ENCODE measurements at regions not wholly inside any gene's neighbourhood (a gene's known extent, or its start where the extent isn't known, plus 50 kb on each side); places are given as distances from the start of the nearest gene placed in this dataset.

GRCh38 chr9:102461156-102461819 is 533.8 kb upstream of the CYLC2 start:
- H3K36me3 ChIP-seq (replicated peaks in 1 of 2; ENCODE audit: control extremely low read depth in 1 of 2, control insufficient read depth in 1 of 2, extremely low read depth in 1 of 2, insufficient read depth in 2 of 2, low read length in 1 of 2): no peaks in the 10 kb centered on the region
- H3K9me3 Mint-ChIP-seq (ENCODE audit: insufficient read depth): peaks cover 5% of the 10 kb centered on the region
- no peak overlapping the region for H3K9ac ChIP-seq (ENCODE audit: low read length)
- WGBS (ENCODE audit: insufficient coverage): 70% methylated on average over 2 of the region's 2 CpGs
- H3K9me3 ChIP-seq (ENCODE audit: control extremely low read depth in 1 of 3, control insufficient read depth in 2 of 3, insufficient read depth in 1 of 3, low read length in 2 of 3): no peaks in the 10 kb centered on the region
- TF ChIP-seq EZH2 (IDR thresholded peaks at IDR 0.05; ENCODE audit: borderline replicate concordance, insufficient read depth, low read depth, low read length, poor library complexity, severe bottlenecking): no peak
- TF ChIP-seq CTCF (IDR thresholded peaks at IDR 0.05): no peak
- ATAC-seq (ENCODE audit: low read depth): no peak
- no peaks in the 10 kb centered on the region for H3K4me1 ChIP-seq (ENCODE audit: control insufficient read depth in 2 of 2, insufficient read depth in 2 of 2, low read length in 2 of 2)
- H2AFZ ChIP-seq (ENCODE audit: insufficient read depth, low read depth, low read length, poor library complexity, severe bottlenecking): no peak overlapping the region
- no peak overlapping the region for H3K4me3 Mint-ChIP-seq
- no peaks in the 10 kb centered on the region for H3K4me1 Mint-ChIP-seq
- no peaks in the 10 kb centered on the region for H3K79me2 ChIP-seq (ENCODE audit: control insufficient read depth, insufficient read depth, low read length)
- ChIA-PET POLR2A (no interaction called here), CTCF (no interaction called here)
- no peak overlapping the region for H3K27ac Mint-ChIP-seq
- H4K20me1 ChIP-seq (ENCODE audit: control insufficient read depth, insufficient read depth, low read length, poor library complexity, severe bottlenecking): no peaks in the 10 kb centered on the region
- H3K27me3 Mint-ChIP-seq: no peaks in the 10 kb centered on the region
- H3K4me3 ChIP-seq (ENCODE audit: control extremely low read depth in 1 of 5, extremely low read depth in 1 of 5, insufficient read depth in 1 of 5, low read depth in 2 of 5, low read length in 4 of 5): no peak overlapping the region
- no peak overlapping the region for H3K4me2 ChIP-seq (replicated peaks; ENCODE audit: low read depth, low read length, poor library complexity, severe bottlenecking)
- DNase-seq: no peak
- H3K27me3 ChIP-seq (replicated peaks in 1 of 4; ENCODE audit: control extremely low read depth in 1 of 4, control insufficient read depth in 3 of 4, insufficient read depth in 4 of 4, low read length in 3 of 4): no peaks in the 10 kb centered on the region
- intact Hi-C loops (cut with micrococcal nuclease): no loop called here
- no peak overlapping the region for H3K27ac ChIP-seq (ENCODE audit: low read length in 2 of 2)

DNA sequence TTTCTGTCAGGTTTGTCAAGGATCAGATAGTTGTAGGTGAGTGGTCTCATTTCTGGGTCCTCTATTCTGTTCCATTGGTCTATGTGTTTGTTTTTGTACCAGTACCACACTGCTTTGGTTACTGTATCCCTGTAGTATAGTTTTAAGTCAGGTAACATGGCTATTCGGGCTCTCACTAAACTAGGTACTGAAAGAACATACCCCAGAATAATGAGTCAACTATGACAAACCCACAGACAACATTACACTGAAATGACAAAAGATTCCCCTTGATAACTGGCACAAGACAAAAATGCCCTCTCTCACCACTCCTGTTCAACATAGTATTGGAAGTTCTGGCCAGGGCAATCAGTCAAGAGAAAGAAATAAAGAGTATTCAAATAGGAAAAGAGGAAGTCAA is 535.3 kb upstream of the CYLC2 start:
- Histone ChIP-seq H3K9ac (ENCODE audit: low read length) (no peak overlapping the region), H3K36me3 (replicated peaks in 1 of 2; ENCODE audit: control extremely low read depth in 1 of 2, control insufficient read depth in 1 of 2, extremely low read depth in 1 of 2, insufficient read depth in 2 of 2, low read length in 1 of 2) (no peaks in the 10 kb centered on the region), H3K4me3 (ENCODE audit: control extremely low read depth in 1 of 5, extremely low read depth in 1 of 5, insufficient read depth in 1 of 5, low read depth in 2 of 5, low read length in 4 of 5) (no peak overlapping the region), H3K4me1 (ENCODE audit: control insufficient read depth in 2 of 2, insufficient read depth in 2 of 2, low read length in 2 of 2) (no peaks in the 10 kb centered on the region), H4K20me1 (ENCODE audit: control insufficient read depth, insufficient read depth, low read length, poor library complexity, severe bottlenecking) (no peaks in the 10 kb centered on the region), H2AFZ (ENCODE audit: insufficient read depth, low read depth, low read length, poor library complexity, severe bottlenecking) (no peak overlapping the region), H3K9me3 (ENCODE audit: control extremely low read depth in 1 of 3, control insufficient read depth in 2 of 3, insufficient read depth in 1 of 3, low read length in 2 of 3) (no peaks in the 10 kb centered on the region), H3K4me2 (replicated peaks; ENCODE audit: low read depth, low read length, poor library complexity, severe bottlenecking) (no peak overlapping the region), H3K79me2 (ENCODE audit: control insufficient read depth, insufficient read depth, low read length) (no peaks in the 10 kb centered on the region), H3K27ac (ENCODE audit: low read length in 2 of 2) (no peak overlapping the region), H3K27me3 (replicated peaks in 1 of 4; ENCODE audit: control extremely low read depth in 1 of 4, control insufficient read depth in 3 of 4, insufficient read depth in 4 of 4, low read length in 3 of 4) (no peaks in the 10 kb centered on the region)
- POLR2A ChIA-PET: no interaction called here
- H3K27me3 Mint-ChIP-seq: no peaks in the 10 kb centered on the region
- no peak for DNase-seq
- H3K4me3 Mint-ChIP-seq: no peak overlapping the region
- intact Hi-C loops (cut with micrococcal nuclease): no loop called here
- ATAC-seq (ENCODE audit: low read depth): no peak
- H3K4me1 Mint-ChIP-seq: no peaks in the 10 kb centered on the region
- CTCF ChIA-PET: no interaction called here
- no peak for TF ChIP-seq CTCF (IDR thresholded peaks at IDR 0.05)
- no peak for TF ChIP-seq EZH2 (IDR thresholded peaks at IDR 0.05; ENCODE audit: borderline replicate concordance, insufficient read depth, low read depth, low read length, poor library complexity, severe bottlenecking)
- no peak overlapping the region for H3K27ac Mint-ChIP-seq
- no CpG with 5 or more reads among the region's 1 CpG for WGBS (ENCODE audit: insufficient coverage)
- H3K9me3 Mint-ChIP-seq (ENCODE audit: insufficient read depth): peaks cover 5% of the 10 kb centered on the region

All from B cell (primary cell).